ENCODE measurements at regions not wholly inside any gene's neighbourhood (a gene's known extent, or its start where the extent isn't known, plus 50 kb on each side); places are given as distances from the start of the nearest gene placed in this dataset.
"Not testable (repeated sequence)": the region's sequence is repeated elsewhere in the genome, so short reads cannot be mapped to it uniquely, and the experiment has no call there.

DNA sequence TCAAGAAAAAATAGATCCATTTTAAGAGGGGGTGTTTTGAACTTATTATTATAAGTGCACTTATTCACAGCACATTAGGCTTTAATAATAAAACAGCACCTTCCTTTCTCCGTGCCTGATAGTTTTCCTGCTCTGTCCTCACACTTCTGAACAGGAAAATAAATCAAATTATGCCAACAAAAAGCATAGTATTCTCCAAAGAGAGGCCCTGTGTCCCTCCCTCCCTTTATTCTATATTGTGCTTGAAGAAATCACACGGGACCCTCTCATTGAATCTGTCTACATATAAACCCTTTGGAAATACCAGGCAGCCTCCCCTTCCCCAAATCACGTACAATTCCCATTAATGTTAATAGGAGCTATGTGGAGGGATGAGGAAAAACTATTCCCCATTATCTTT, 462.9 kb upstream of the NRSN1 start:
- DNase-seq (ENCODE audit: low read depth): no peak
- H3K4me3 ChIP-seq (ENCODE audit: low read depth, low read length): no peak overlapping the region
- TF ChIP-seq, protein P1, sequence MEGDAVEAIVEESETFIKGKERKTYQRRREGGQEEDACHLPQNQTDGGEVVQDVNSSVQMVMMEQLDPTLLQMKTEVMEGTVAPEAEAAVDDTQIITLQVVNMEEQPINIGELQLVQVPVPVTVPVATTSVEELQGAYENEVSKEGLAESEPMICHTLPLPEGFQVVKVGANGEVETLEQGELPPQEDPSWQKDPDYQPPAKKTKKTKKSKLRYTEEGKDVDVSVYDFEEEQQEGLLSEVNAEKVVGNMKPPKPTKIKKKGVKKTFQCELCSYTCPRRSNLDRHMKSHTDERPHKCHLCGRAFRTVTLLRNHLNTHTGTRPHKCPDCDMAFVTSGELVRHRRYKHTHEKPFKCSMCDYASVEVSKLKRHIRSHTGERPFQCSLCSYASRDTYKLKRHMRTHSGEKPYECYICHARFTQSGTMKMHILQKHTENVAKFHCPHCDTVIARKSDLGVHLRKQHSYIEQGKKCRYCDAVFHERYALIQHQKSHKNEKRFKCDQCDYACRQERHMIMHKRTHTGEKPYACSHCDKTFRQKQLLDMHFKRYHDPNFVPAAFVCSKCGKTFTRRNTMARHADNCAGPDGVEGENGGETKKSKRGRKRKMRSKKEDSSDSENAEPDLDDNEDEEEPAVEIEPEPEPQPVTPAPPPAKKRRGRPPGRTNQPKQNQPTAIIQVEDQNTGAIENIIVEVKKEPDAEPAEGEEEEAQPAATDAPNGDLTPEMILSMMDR (IDR thresholded peaks at IDR 0.05; ENCODE audit: control insufficient read depth, extremely low read depth, insufficient read depth): no peak

DNA sequence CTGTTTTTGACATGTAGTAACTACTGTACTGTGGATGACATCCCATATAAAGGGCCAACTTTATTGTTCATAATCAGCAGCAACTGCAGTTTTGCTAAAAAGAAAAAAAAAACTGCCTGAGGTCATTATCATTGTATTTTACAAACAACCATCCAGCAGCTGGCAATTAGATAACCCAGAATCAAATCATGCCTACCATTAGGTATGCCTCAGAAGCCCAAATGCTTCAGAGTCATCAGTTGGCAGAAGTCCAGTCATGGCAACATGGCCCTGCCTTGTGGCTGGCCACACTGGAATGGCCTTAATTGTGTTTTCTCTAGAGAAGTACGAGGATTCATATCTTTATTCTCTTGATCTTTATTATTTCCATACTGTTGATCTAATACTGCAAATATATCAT, 462.4 kb upstream of the NRSN1 start:
- TF ChIP-seq, protein P1 (IDR thresholded peaks at IDR 0.05; ENCODE audit: control insufficient read depth, extremely low read depth, insufficient read depth): no peak
- no peak overlapping the region for H3K4me3 ChIP-seq (ENCODE audit: low read depth, low read length)
- no peak for DNase-seq (ENCODE audit: low read depth)

DNA sequence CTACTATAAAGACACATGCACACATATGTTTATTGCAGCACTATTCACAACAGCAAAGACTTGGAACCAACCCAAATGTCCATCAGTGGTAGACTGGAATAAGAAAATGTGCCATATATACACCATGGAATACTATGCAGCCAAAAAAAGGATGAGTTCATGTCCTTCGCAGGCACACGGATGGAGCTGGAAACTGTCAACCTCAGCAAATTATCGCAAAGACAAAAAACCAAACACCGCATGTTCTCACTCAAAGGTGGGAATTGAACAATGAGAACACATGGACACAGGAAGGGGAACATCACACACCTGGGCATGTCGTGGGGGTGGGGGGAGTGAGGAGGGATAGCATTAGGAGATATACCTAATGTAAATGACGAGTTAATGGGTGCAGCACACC, 460.1 kb upstream of the NRSN1 start:
- not testable (repeated sequence) for H3K4me3 ChIP-seq (ENCODE audit: low read depth, low read length); DNase-seq (ENCODE audit: low read depth)

DNA sequence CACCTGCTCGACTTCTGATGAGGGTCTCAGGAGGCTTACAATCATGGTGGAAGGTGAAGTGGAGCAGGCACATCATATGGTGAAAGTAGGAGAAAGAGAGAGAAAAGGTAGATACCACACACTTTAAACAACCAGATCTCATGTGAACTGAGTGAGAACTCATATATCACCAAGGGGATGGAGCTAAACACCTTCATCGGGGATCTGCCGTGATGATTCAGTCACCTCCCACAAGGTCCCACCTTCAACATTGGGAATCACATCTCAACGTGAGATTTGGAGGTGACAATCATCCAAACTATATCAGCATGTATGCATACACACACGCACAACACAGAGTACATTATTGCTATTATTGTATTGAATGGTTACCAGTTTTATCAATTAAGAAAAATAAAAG, 453.3 kb upstream of the NRSN1 start:
- no peak overlapping the region for H3K4me3 ChIP-seq (ENCODE audit: low read depth, low read length)
- TF ChIP-seq, protein P1 (IDR thresholded peaks at IDR 0.05; ENCODE audit: control insufficient read depth, extremely low read depth, insufficient read depth): no peak
- no peak for DNase-seq (ENCODE audit: low read depth)

DNA sequence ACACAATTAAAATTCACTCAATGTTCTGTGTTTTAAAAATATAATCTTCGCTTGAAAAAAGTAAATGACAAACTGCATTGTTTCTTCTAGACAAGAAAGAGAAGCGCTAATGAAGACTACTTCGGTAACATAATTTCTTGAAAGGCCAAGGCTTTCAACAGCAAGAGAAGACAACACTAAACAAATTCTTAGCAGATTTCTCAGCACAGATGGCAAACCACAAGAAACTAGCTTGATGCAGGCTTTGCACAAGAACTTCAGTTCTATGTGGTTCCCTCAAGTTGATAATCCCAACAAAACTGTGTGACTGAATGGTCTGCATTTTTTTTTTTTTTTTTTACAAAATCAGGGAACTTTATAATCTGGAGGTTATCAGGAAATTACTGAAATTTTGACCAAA, 447.4 kb upstream of the NRSN1 start:
- TF ChIP-seq, protein P1 (IDR thresholded peaks at IDR 0.05; ENCODE audit: control insufficient read depth, extremely low read depth, insufficient read depth): no peak
- DNase-seq (ENCODE audit: low read depth): no peak
- no peak overlapping the region for H3K4me3 ChIP-seq (ENCODE audit: low read depth, low read length)

DNA sequence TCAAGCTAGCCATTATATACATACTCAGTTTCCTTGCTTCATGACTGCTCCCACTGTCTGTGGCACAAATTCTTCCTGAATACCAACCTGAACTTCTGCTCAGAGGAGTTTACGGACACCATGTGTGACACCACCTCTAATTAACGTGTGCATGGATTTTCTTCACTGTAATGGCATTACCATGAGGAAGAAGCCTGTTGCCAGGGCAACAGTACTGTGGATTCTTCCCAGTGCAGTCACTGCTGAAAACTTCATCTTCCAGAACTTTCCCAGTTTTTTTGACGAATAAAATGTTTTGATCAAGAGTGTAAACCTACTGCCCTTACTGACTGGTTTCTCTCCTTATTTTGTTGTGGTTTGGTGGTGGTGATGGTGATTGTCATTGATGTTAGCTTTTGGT, 444.3 kb upstream of the NRSN1 start:
- TF ChIP-seq, protein P1 (IDR thresholded peaks at IDR 0.05; ENCODE audit: control insufficient read depth, extremely low read depth, insufficient read depth): no peak
- DNase-seq (ENCODE audit: low read depth): no peak
- no peak overlapping the region for H3K4me3 ChIP-seq (ENCODE audit: low read depth, low read length)

DNA sequence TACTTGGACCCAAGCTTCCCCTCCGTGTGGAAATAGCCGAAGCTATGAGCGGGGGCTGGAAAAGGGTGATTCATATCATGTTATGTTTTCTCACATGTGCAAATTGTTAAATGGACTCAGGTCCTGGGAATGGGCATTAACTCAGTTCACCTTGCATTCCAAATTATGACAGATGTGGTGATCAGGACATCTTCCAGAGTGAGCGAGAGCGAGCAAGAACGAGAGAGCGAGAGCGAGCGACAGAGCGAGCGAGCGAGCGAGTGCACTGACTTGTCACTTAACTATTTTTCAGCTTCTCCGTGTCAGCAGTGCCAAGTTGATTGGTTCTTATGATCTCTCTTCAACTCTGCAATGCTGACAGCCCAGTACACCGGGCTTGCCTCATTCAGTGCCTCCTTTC, 437.4 kb upstream of the NRSN1 start:
- H3K4me3 ChIP-seq (ENCODE audit: low read depth, low read length): no peak overlapping the region
- DNase-seq (ENCODE audit: low read depth): no peak
- TF ChIP-seq, protein P1 (IDR thresholded peaks at IDR 0.05; ENCODE audit: control insufficient read depth, extremely low read depth, insufficient read depth): no peak

All from LNCaP clone FGC (cell line).